HepG2 (cell line): ENCODE measurements at regions not wholly inside any gene's neighbourhood (a gene's known extent, or its start where the extent isn't known, plus 50 kb on each side); places are given as distances from the start of the nearest gene placed in this dataset.

Experiments used
- ADNP ChIP-seq: sonication (generic); formaldehyde crosslinking; IDR thresholded peaks from 2 replicates; pipeline ENCODE4 v1.4.0; 2020; ENCODE audit warnings: missing genetic modification reagents
- ATF2 ChIP-seq: sonication (generic); formaldehyde crosslinking; IDR thresholded peaks from 2 replicates; pipeline ENCODE4 v1.4.0; 2020; ENCODE audit warnings: missing genetic modification reagents
- IRF9 ChIP-seq: sonication (generic); formaldehyde crosslinking; IDR thresholded peaks from 2 replicates; pipeline ENCODE4 v1.8.0; 2022; ENCODE audit warnings: missing genetic modification reagents, mild to moderate bottlenecking, borderline replicate concordance
- PBX2 ChIP-seq: IDR thresholded peaks from 2 replicates; pipeline ENCODE4 v1.6.1; 2016; ENCODE audit warnings: control low read depth
- RORA ChIP-seq: sonication (generic); formaldehyde crosslinking; IDR thresholded peaks from 2 replicates; pipeline ENCODE4 v1.5.0; 2020; ENCODE audit warnings: mild to moderate bottlenecking, missing genetic modification reagents, moderate library complexity
- ZBTB20 ChIP-seq: sonication (generic); formaldehyde crosslinking; IDR thresholded peaks from 2 replicates; pipeline ENCODE4 v1.8.1; 2023; ENCODE audit warnings: missing genetic modification reagents, low read depth, mild to moderate bottlenecking, borderline replicate concordance
- ZBTB38 ChIP-seq: sonication (generic); formaldehyde crosslinking; IDR thresholded peaks from 2 replicates; pipeline ENCODE4 v1.5.1; 2020; ENCODE audit warnings: mild to moderate bottlenecking, missing genetic modification reagents
- ZEB1 ChIP-seq: IDR thresholded peaks from 2 replicates; pipeline ENCODE4 v1.6.1; 2012; ENCODE audit warnings: mild to moderate bottlenecking, low read depth, inconsistent platforms; ENCODE audit not compliant: insufficient replicate concordance
- ZNF430 ChIP-seq: sonication (generic); formaldehyde crosslinking; IDR thresholded peaks from 2 replicates; pipeline ENCODE4 v1.9.0; 2021; ENCODE audit warnings: mild to moderate bottlenecking, missing genetic modification reagents
- ZNF550 ChIP-seq: sonication (generic); formaldehyde crosslinking; IDR thresholded peaks from 2 replicates; pipeline ENCODE4 v1.4.0; 2020; ENCODE audit warnings: mild to moderate bottlenecking, missing genetic modification reagents, borderline replicate concordance
- TF ChIP-seq, protein P1 (sequence below): sonication (generic); formaldehyde crosslinking; IDR thresholded peaks from 2 replicates; pipeline ENCODE4 v1.4.0; 2020; ENCODE audit warnings: mild to moderate bottlenecking, missing genetic modification reagents, borderline replicate concordance
- TF ChIP-seq, protein P2 (sequence below): sonication (generic); formaldehyde crosslinking; IDR thresholded peaks from 2 replicates; pipeline ENCODE4 v1.5.0; 2020; ENCODE audit warnings: mild to moderate bottlenecking, low read depth, missing genetic modification reagents, borderline replicate concordance

DNA sequence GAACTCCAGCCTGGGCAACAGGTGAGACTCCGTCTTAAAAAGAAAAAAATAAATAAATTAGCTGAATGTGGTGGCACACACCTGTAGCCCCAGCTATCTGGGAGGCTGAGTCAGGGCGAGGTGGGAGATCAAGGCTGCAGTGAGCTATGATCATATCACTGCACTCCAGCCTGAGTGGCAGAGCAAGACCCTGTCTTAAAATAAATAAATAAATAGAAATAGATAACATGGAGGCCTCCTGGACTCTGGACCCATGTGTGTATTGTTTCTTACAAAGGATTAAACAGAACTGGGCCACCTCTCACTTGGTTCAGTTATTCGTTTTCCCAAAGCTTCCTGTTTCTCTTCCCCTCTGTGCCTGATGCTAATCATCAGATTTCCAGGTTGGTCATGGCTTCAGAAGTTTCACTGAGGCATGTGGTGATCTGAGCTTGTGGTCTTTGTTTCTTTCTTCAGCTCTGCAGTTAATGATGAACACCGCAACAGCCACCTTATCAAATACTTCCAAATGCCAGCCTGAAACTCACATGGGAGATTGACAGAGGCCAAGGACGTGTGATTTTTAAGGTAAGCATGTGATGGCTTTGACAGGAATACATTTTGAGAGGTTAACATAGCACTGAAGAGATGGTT is 83.3 kb upstream of the MAP4K4 start (continued):
- TF ChIP-seq, protein P1, sequence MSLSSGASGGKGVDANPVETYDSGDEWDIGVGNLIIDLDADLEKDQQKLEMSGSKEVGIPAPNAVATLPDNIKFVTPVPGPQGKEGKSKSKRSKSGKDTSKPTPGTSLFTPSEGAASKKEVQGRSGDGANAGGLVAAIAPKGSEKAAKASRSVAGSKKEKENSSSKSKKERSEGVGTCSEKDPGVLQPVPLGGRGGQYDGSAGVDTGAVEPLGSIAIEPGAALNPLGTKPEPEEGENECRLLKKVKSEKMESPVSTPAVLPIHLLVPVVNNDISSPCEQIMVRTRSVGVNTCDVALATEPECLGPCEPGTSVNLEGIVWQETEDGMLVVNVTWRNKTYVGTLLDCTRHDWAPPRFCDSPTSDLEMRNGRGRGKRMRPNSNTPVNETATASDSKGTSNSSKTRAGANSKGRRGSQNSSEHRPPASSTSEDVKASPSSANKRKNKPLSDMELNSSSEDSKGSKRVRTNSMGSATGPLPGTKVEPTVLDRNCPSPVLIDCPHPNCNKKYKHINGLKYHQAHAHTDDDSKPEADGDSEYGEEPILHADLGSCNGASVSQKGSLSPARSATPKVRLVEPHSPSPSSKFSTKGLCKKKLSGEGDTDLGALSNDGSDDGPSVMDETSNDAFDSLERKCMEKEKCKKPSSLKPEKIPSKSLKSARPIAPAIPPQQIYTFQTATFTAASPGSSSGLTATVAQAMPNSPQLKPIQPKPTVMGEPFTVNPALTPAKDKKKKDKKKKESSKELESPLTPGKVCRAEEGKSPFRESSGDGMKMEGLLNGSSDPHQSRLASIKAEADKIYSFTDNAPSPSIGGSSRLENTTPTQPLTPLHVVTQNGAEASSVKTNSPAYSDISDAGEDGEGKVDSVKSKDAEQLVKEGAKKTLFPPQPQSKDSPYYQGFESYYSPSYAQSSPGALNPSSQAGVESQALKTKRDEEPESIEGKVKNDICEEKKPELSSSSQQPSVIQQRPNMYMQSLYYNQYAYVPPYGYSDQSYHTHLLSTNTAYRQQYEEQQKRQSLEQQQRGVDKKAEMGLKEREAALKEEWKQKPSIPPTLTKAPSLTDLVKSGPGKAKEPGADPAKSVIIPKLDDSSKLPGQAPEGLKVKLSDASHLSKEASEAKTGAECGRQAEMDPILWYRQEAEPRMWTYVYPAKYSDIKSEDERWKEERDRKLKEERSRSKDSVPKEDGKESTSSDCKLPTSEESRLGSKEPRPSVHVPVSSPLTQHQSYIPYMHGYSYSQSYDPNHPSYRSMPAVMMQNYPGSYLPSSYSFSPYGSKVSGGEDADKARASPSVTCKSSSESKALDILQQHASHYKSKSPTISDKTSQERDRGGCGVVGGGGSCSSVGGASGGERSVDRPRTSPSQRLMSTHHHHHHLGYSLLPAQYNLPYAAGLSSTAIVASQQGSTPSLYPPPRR (CRISPR knock-in tag) = peak; percentile 27; the same call in 1 of the 2 replicates
- TF ChIP-seq ATF2 (CRISPR knock-in tag) = peak; percentile 32; the same call in 1 of the 2 replicates
- TF ChIP-seq RORA (CRISPR knock-in tag) = no peak
- TF ChIP-seq, protein P2, sequence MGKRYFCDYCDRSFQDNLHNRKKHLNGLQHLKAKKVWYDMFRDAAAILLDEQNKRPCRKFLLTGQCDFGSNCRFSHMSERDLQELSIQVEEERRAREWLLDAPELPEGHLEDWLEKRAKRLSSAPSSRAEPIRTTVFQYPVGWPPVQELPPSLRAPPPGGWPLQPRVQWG (CRISPR knock-in tag) = no peak
- peak; percentile 57 for TF ChIP-seq PBX2 (CRISPR knock-in tag)
- no peak for TF ChIP-seq ZNF550
- peak; percentile 66; the same call in 1 of the 2 replicates for TF ChIP-seq ZNF430 (CRISPR knock-in tag)
- 0 out of 2 replicates have a peak, but pooled peaks have one; percentile 28 for TF ChIP-seq ZBTB38 (CRISPR knock-in tag)
- TF ChIP-seq ZBTB20 (CRISPR knock-in tag) = peak; percentile 37; the same call in 1 of the 2 replicates
- peak; percentile 66 for TF ChIP-seq ADNP (CRISPR knock-in tag)
- TF ChIP-seq IRF9 (CRISPR knock-in tag) = 0 out of 2 replicates have a peak, but pooled peaks have one; percentile 5
- peak; percentile 15 for TF ChIP-seq ZEB1
